ENCODE measurements at regions not wholly inside any gene's neighbourhood (a gene's known extent, or its start where the extent isn't known, plus 50 kb on each side); places are given as distances from the start of the nearest gene placed in this dataset.
"Not testable (repeated sequence)": the region's sequence is repeated elsewhere in the genome, so short reads cannot be mapped to it uniquely, and the experiment has no call there.

DNA sequence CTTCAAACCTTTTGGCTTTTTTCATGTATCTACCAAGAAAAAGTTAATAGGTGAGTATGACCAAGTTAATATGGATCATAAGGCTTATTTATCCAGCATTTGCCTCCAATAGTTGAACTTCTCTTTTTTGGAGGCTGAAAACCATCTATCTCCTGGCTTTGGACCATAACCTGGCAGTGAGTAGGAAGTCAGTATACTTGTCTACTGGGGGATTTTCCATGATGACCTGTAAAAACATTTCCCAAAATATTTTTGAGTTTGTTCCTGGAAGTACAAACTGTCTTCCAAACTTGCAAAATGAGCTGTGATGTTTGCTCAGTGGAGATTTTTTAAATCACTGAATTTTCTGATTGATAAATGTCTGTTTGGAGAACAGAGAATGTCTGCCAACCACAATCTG lies 349.9 kb downstream of the FAM47B start:
- DNase-seq (no peak), ATAC-seq (no peak)
- H3K9me3 ChIP-seq, result no peaks in the 10 kb centered on the region
- no peaks in the 10 kb centered on the region for H3K27me3 ChIP-seq
- intact Hi-C loops (cut with DNase I), result no loop called here
- H3K4me3 ChIP-seq, result no peak overlapping the region
- H3K36me3 ChIP-seq, result no peaks in the 10 kb centered on the region
- TF ChIP-seq, protein P1, sequence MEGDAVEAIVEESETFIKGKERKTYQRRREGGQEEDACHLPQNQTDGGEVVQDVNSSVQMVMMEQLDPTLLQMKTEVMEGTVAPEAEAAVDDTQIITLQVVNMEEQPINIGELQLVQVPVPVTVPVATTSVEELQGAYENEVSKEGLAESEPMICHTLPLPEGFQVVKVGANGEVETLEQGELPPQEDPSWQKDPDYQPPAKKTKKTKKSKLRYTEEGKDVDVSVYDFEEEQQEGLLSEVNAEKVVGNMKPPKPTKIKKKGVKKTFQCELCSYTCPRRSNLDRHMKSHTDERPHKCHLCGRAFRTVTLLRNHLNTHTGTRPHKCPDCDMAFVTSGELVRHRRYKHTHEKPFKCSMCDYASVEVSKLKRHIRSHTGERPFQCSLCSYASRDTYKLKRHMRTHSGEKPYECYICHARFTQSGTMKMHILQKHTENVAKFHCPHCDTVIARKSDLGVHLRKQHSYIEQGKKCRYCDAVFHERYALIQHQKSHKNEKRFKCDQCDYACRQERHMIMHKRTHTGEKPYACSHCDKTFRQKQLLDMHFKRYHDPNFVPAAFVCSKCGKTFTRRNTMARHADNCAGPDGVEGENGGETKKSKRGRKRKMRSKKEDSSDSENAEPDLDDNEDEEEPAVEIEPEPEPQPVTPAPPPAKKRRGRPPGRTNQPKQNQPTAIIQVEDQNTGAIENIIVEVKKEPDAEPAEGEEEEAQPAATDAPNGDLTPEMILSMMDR (IDR thresholded peaks at IDR 0.05), result no peak
- H3K4me1 ChIP-seq, result no peaks in the 10 kb centered on the region
- H3K27ac ChIP-seq, result no peak overlapping the region

DNA sequence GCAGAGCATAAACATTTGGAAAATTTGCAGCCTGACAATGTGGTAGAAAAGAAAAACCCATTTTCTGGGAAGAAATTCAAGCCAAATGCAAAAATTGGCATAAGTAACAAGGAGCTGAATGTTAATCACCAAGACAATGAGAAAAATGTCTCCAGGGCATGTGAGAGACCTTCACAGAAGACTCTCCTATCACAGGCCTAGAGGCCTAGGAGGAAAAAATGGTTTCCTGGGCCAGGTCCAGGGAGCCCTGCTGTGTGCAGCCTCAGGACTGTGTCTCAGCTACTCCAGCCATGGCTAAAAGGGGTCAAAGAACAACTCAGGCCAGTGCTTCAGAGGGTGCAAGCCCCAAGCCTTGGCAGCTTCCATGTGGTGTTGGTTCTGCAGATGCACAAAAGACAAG lies 362.4 kb downstream of the FAM47B start:
- intact Hi-C loops (cut with DNase I); H3K4me1 ChIP-seq; H3K36me3 ChIP-seq; H3K4me3 ChIP-seq; ATAC-seq; H3K27ac ChIP-seq; DNase-seq; H3K27me3 ChIP-seq: not testable (repeated sequence)
- peaks cover 0 to 25% (median 0%) of the 10 kb centered on the region in 11 donors for H3K9me3 ChIP-seq

DNA sequence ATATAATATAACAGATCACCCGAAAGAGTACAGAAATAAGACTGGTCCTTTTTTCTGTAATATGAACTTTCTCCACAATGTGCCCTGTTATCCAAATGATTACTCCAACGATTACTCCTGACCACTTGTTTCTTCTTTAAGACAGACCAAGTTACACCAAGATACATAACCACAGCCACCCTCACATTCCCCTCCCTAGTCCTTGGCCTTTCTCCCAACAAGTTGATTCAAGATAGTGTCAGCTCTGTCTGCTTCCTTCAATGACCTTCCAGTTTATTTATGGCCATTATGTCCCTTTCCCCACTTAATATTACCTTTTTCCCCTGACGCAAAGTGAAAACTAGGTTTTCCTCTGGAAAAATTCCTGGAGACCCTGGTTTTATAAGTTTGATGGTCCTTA lies 397.2 kb downstream of the FAM47B start:
- 74 to 80% methylated on average over 3 of the region's 3 CpGs for WGBS, 2 donors
- DNase-seq (no peak), ATAC-seq (no peak)
- H3K9me3 ChIP-seq, result no peaks in the 10 kb centered on the region
- TF ChIP-seq, protein P1 (IDR thresholded peaks at IDR 0.05), result no peak
- intact Hi-C loops (cut with DNase I), result no loop called here
- no peak overlapping the region for H3K27ac ChIP-seq
- no peaks in the 10 kb centered on the region for H3K4me1 ChIP-seq
- no peak overlapping the region for H3K4me3 ChIP-seq
- H3K36me3 ChIP-seq, result no peaks in the 10 kb centered on the region
- H3K27me3 ChIP-seq, result peaks cover 0 to 6% (median 0%) of the 10 kb centered on the region in 7 donors

DNA sequence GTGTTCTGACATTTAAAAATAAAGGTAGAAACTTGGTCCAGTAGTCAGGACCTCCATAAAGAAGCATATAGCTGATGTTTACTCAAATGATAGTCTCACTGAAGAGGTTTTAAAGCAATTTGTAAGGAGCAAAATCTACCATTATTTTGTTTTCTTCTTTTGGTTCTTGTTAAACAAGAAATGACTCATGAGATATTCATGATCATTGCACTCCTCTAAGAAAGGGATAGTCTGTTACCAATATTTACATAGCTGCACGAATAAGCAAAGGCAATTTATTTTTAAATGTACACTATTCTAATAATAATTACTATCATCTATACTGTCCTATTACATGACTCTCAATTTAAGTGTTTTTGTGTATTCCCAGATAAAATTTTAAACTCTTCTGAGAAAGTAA lies 397.9 kb downstream of the FAM47B start:
- Histone ChIP-seq H3K27me3 (peaks cover 0 to 6% (median 0%) of the 10 kb centered on the region in 7 donors), H3K4me1 (no peaks in the 10 kb centered on the region), H3K36me3 (no peaks in the 10 kb centered on the region), H3K27ac (no peak overlapping the region), H3K9me3 (no peaks in the 10 kb centered on the region), H3K4me3 (no peak overlapping the region)
- no peak for ATAC-seq
- TF ChIP-seq, protein P1 (IDR thresholded peaks at IDR 0.05), result no peak
- WGBS, 2 donors, result 76 to 83% methylated on average over 1 of the region's 1 CpG
- DNase-seq, result no peak
- intact Hi-C loops (cut with DNase I), result no loop called here

DNA sequence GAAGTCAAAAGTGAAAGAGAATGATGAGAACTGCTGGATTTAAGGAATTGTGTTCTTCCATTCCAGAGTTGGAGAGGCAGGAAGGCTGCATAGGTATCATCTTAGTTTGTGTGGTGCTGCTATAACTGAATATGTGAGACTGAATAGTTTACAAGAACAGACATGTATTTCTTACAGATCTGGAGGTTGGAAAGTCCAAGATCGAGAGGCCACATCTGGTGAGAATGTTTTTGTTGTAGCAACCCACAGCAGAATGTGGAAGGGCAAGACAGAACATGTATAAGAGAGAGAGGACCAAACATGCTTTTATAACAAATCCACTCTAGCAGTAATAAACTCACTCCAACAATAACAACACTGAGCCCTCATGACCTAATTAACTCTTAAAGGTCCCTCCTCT lies 408.6 kb downstream of the FAM47B start:
- TF ChIP-seq, protein P1 (IDR thresholded peaks at IDR 0.05), result no peak
- Histone ChIP-seq H3K9me3 (peaks cover 0 to 13% (median 0%) of the 10 kb centered on the region in 11 donors), H3K27me3 (no peaks in the 10 kb centered on the region), H3K4me1 (no peaks in the 10 kb centered on the region), H3K36me3 (no peaks in the 10 kb centered on the region), H3K27ac (no peak overlapping the region), H3K4me3 (no peak overlapping the region)
- DNase-seq, result no peak
- no peak for ATAC-seq
- intact Hi-C loops (cut with DNase I), result no loop called here
- 67 to 78% methylated on average over 1 of the region's 1 CpG for WGBS, 2 donors

Data from heart right ventricle (tissue), 16 donors.